ENCODE measurements at regions not wholly inside any gene's neighbourhood (a gene's known extent, or its start where the extent isn't known, plus 50 kb on each side); places are given as distances from the start of the nearest gene placed in this dataset.

DNA sequence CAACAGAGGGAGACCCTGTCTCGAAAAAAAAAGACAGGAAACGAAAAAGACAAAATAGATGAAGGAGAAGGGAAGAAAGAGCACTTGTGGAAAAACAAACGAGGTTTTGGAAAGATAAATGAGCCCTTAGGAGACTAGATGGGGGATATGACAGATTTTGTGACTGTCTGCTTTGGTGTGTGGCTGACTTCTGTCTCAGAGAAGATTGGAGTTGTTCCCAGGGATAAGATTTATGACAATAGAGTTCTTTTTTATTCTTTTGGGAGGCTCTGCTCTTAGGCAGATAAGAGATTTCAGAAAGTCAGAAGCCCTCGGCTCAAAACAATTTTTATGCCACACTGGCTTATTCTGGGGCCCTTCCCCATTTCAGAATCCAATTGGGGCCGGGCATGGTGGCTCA, 73.9 kb upstream of the ATF7IP2 start:
- POLR2A ChIA-PET = no interaction called here
- no peak for TF ChIP-seq L3MBTL2 (conservative IDR thresholded peaks at IDR 0.05)
- TF ChIP-seq TARDBP (IDR thresholded peaks at IDR 0.05) = no peak
- TF ChIP-seq BHLHE40 (IDR thresholded peaks at IDR 0.05; ENCODE audit: borderline replicate concordance) = no peak
- TF ChIP-seq ELF4 (IDR thresholded peaks at IDR 0.05) = no peak
- TF ChIP-seq FOXM1 (IDR thresholded peaks at IDR 0.05; ENCODE audit: borderline replicate concordance) = no peak
- TF ChIP-seq SUZ12 (IDR thresholded peaks at IDR 0.05) = no peak
- no peak for TF ChIP-seq FOXK2 (IDR thresholded peaks at IDR 0.05)
- no peak for DNase-seq (ENCODE audit: extremely low spot score)
- CTCF ChIA-PET = no interaction called here

DNA sequence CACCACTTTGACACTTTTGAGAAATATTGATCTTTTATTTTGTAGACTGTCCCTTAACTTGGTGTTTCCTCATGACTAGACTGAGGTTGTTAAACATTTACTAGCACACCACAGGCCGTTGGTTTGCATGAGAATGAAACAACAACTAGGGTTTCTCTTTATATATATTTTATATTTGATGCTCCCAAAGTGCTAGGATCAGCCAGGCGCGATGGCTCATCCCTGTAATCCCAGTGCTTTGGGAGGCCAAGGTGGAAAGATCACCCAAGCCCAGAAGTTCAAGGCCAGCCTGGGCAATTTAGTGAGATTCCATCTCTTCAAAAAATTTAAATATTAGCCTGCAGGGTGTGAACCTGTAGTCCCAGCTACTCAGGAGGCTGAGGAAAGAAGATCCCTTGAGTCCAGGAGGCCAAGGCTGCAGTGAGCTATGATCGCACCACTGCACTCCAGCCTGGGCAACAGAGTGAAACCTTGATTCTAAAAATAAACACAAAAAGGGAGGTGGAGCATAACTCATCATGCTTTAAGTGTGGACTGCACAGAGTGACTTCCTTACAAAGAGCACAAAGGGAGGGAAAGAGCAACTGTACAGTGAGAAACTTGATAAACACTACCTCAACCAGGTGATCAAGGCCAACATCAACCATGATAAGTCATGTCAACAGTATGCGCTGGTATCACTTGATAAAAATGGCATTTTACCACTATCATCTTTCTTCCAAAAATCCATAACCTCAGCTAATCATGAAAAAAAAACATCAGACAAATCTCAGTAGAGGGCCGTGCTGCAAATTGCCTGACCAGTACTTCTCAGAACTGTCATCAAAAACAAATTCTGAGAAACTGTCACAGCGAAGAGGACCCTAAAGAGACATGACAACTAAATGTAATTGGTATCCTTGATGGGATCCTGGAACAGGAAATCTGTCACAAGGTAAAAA, 72.8 kb upstream of the ATF7IP2 start:
- DNase-seq (ENCODE audit: extremely low spot score) = no peak
- CTCF ChIA-PET = interaction anchor here (0.6 to 0.7 kb wide), 2 partner anchors 218 to 472 kb away, joined by 3 to 5 read pairs; no protein-coding TSS in a partner anchor
- POLR2A ChIA-PET = no interaction called here
- TF ChIP-seq FOXA1 (IDR thresholded peaks at IDR 0.05) (no peak), ZNF384 (IDR thresholded peaks at IDR 0.05) (no peak), FOXK2 (IDR thresholded peaks at IDR 0.05) (no peak), LEF1 (IDR thresholded peaks at IDR 0.05; ENCODE audit: borderline replicate concordance) (no peak), CTBP1 (IDR thresholded peaks at IDR 0.05; ENCODE audit: borderline replicate concordance) (no peak), HDGF (IDR thresholded peaks at IDR 0.05; ENCODE audit: borderline replicate concordance) (no peak), L3MBTL2 (conservative IDR thresholded peaks at IDR 0.05) (no peak), BHLHE40 (IDR thresholded peaks at IDR 0.05; ENCODE audit: borderline replicate concordance) (no peak)

GRCh38 chr16:10314317-10314716, 71.5 kb upstream of the ATF7IP2 start:
- no peak for DNase-seq (ENCODE audit: extremely low spot score)
- POLR2A ChIA-PET = no interaction called here
- CTCF ChIA-PET = interaction anchor here (0.7 to 2.2 kb wide), 2 partner anchors 195 to 217 kb away, joined by 5 to 10 read pairs; no protein-coding TSS in a partner anchor
- no peak for TF ChIP-seq FOXK2 (IDR thresholded peaks at IDR 0.05)
- no peak for TF ChIP-seq L3MBTL2 (conservative IDR thresholded peaks at IDR 0.05)
- TF ChIP-seq CTBP1 (IDR thresholded peaks at IDR 0.05; ENCODE audit: borderline replicate concordance) = no peak
- no peak for TF ChIP-seq ARNT (IDR thresholded peaks at IDR 0.05)
- no peak for TF ChIP-seq ELF4 (IDR thresholded peaks at IDR 0.05)
- TF ChIP-seq FOXA1 (IDR thresholded peaks at IDR 0.05) = no peak
- no peak for TF ChIP-seq SP1 (IDR thresholded peaks at IDR 0.05)
- TF ChIP-seq NFRKB (IDR thresholded peaks at IDR 0.05) = no peak
- TF ChIP-seq LEF1 (IDR thresholded peaks at IDR 0.05; ENCODE audit: borderline replicate concordance) = no peak

DNA sequence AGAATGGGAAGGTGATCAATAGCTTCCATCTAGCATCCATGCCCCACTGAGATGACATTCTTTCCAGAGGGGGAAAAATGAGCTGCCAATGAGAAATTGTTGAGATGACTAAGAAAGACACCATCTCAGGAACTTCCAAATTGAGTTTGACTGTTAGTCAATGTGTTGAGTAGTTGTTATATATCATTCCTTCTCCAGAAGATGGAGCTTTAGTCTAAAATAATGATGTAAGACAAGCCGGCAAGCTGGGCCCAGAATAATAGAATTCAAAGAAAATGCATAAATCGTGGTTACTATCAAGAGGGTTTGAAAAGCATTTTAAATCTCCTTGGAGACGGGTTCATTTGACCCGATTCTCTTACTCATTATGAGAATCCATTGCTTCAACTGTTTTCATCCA, 71.0 kb upstream of the ATF7IP2 start:
- ChIA-PET CTCF (interaction anchor here (2.2 kb wide), 1 partner anchor 195 kb away, joined by 10 read pairs; no protein-coding TSS in a partner anchor), POLR2A (no interaction called here)
- no peak for DNase-seq (ENCODE audit: extremely low spot score)

GRCh38 chr16:10317425-10318001, 68.3 kb upstream of the ATF7IP2 start:
- TF ChIP-seq LEF1 (IDR thresholded peaks at IDR 0.05; ENCODE audit: borderline replicate concordance) (no peak), ARNT (IDR thresholded peaks at IDR 0.05) (no peak), CTBP1 (IDR thresholded peaks at IDR 0.05; ENCODE audit: borderline replicate concordance) (no peak), TARDBP (IDR thresholded peaks at IDR 0.05) (no peak), FOXM1 (IDR thresholded peaks at IDR 0.05; ENCODE audit: borderline replicate concordance) (no peak), SUZ12 (IDR thresholded peaks at IDR 0.05) (no peak), PKNOX1 (IDR thresholded peaks at IDR 0.05) (no peak), FOXK2 (IDR thresholded peaks at IDR 0.05) (no peak), ZNF384 (IDR thresholded peaks at IDR 0.05) (no peak), L3MBTL2 (conservative IDR thresholded peaks at IDR 0.05) (no peak), NFRKB (IDR thresholded peaks at IDR 0.05) (no peak), SP1 (IDR thresholded peaks at IDR 0.05) (no peak), ELF4 (IDR thresholded peaks at IDR 0.05) (no peak), BHLHE40 (IDR thresholded peaks at IDR 0.05; ENCODE audit: borderline replicate concordance) (no peak), HDGF (IDR thresholded peaks at IDR 0.05; ENCODE audit: borderline replicate concordance) (no peak), FOXA1 (IDR thresholded peaks at IDR 0.05) (no peak)
- ChIA-PET POLR2A (interaction anchor here (0.6 kb wide), 2 partner anchors 60 to 199 kb away, joined by 3 to 4 read pairs; no protein-coding TSS in a partner anchor), CTCF (interaction anchor here (0.6 kb wide), 1 partner anchor 45 kb away, joined by 3 read pairs; no protein-coding TSS in a partner anchor)
- no peak for DNase-seq (ENCODE audit: extremely low spot score)

More for the DNA sequence above, 71.0 kb upstream of the ATF7IP2 start:
- TF ChIP-seq HDGF (IDR thresholded peaks at IDR 0.05; ENCODE audit: borderline replicate concordance) (no peak), SUZ12 (IDR thresholded peaks at IDR 0.05) (no peak), L3MBTL2 (conservative IDR thresholded peaks at IDR 0.05) (no peak), ZNF384 (IDR thresholded peaks at IDR 0.05) (no peak)

DNA sequence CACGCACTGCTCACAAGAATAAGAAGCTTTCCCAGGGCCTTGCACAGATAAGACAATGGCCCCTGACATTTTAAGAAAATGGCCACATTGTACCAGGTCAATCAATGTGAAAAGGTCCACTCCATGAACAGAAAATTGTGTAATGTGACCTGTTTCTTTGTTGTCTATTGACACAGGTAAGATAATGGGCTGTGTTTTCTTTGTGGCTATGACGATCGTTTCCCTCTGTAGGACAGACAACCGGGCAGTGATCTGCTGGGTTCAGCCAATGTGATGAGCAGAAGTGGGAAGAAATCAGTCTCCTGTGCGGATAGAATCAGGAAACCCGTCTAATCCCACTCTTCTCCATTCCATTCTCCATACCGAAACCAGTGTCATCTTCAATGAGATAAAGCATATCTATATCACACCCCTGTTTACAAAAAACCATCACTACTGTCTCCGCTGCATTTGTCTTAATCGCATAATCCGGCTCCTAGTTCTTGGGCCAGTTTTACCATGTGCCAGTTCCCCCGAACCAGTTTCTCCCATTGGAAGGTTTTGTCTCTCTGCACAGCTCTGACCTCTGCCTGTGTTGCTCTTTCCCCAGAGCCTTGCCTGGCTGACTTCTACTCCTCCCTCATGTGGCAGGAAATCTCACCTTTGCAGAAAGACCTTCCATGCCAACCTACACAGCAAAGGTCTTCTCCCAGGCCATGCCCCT, 66.9 kb upstream of the ATF7IP2 start:
- CTCF ChIA-PET = interaction anchor here (0.7 kb wide), 1 partner anchor 70 kb away, joined by 5 read pairs; no protein-coding TSS in a partner anchor
- no peak for DNase-seq (ENCODE audit: extremely low spot score)
- POLR2A ChIA-PET = no interaction called here
- TF ChIP-seq HDGF (IDR thresholded peaks at IDR 0.05; ENCODE audit: borderline replicate concordance) (no peak), FOXK2 (IDR thresholded peaks at IDR 0.05) (no peak), PKNOX1 (IDR thresholded peaks at IDR 0.05) (no peak), BHLHE40 (IDR thresholded peaks at IDR 0.05; ENCODE audit: borderline replicate concordance) (no peak), FOXA1 (IDR thresholded peaks at IDR 0.05) (no peak), TARDBP (IDR thresholded peaks at IDR 0.05) (no peak), L3MBTL2 (conservative IDR thresholded peaks at IDR 0.05) (no peak), ZNF384 (IDR thresholded peaks at IDR 0.05) (no peak), LEF1 (IDR thresholded peaks at IDR 0.05; ENCODE audit: borderline replicate concordance) (no peak), ARNT (IDR thresholded peaks at IDR 0.05) (no peak), SP1 (IDR thresholded peaks at IDR 0.05) (no peak), NFRKB (IDR thresholded peaks at IDR 0.05) (no peak), FOXM1 (IDR thresholded peaks at IDR 0.05; ENCODE audit: borderline replicate concordance) (no peak), ELF4 (IDR thresholded peaks at IDR 0.05) (no peak), CTBP1 (IDR thresholded peaks at IDR 0.05; ENCODE audit: borderline replicate concordance) (no peak), SUZ12 (IDR thresholded peaks at IDR 0.05) (no peak)
